Esophagus mucosa (tissue), 1 donor: ENCODE measurements at regions not wholly inside any gene's neighbourhood (a gene's known extent, or its start where the extent isn't known, plus 50 kb on each side); places are given as distances from the start of the nearest gene placed in this dataset.

Experiments used
- ATAC-seq: fragments of 200-7000 bp; cut with Tn5 transposase; one replicate; pipeline ENCODE4 v1.9.1; 2020
- donor health status: DM: yes; HTN: yes; CAD: no.

DNA sequence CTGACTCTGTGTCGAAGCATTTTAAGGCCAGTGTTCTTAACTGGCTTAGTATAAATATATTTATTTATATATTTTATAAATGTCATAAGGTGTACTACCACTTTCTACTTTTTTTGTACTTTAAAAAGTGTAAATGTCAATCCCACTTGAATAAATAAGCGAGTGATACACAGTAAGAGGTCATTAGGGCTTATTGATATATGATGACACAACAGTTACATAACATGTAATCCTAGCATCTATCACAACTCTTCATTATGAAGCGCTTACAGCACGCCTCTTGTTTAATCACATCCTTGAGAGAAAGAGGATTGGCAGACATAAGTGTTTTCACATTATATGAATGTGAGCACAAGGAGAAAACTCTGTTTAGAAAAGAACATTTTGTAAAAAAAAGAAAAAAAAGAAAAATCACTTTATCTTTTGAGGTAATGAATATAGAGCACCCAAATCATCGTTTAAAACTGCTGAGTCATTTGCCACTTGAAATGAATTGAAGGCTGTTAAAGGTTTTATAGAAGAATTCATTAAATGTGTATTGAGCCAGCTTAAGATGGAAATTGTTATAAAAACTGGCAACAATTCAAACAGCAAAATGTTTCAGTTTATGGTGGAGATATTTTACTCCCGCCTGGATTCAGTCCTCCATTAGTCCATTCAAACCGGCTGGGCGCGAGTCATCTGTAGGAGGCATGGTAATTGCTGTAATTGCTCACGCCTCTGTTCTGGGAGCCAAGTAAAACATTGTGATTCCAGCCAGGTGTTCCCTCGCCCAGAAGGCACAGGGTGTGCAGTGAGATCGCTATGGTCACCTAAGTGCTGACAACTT lies 627.3 kb upstream of the KIRREL3 start:
- ATAC-seq: no peak

GRCh38 chr11:127627204-127627603 lies 626.6 kb upstream of the KIRREL3 start:
- ATAC-seq: no peak

DNA sequence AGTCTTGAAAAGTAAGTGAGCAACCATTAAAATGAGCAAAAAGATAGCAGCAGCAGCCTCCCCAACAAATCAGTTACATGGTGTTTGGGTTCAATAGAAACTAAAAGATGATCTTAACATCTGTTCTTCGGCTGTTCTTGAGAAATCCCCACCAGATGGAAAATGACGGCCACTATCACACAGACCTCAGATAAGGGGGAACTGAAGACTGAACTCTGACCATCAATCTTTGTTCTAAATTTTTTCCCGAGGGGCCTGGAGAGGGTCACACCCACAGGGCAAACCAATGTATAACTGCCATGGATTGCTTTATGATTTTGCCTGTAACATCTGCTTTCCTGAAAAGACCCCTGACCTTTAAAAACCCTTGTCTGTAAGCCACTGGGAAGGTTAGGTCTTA lies 624.8 kb upstream of the KIRREL3 start:
- ATAC-seq: no peak

GRCh38 chr11:127624306-127624856 lies 623.8 kb upstream of the KIRREL3 start:
- no peak for ATAC-seq

DNA sequence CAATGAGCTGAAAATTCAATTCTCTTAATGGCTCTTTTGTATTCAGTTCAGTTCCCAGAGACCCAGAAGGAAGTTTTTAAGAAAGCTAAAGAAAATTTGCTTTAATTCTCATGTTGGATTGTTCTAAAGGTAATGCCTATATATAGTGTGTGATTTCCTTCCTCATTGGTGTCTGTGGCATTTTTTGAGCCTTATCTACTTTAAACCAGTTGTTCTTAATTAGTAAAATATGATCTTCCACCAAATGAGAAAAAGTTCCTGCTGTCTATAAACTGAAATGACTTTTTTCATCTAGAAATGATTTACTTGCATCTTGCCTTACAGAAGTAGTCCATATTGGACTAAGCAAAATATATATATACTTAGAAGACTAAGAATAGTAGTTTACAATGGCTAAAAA lies 622.1 kb upstream of the KIRREL3 start:
- ATAC-seq: no peak

- no peak for ATAC-seq
These were observed 620.1 kb upstream of the KIRREL3 start for GRCh38 chr11:127620671-127621070.

- no peak for ATAC-seq
These were observed 619.4 kb upstream of the KIRREL3 start for GRCh38 chr11:127619946-127620345.

- ATAC-seq: no peak
These were observed 618.2 kb upstream of the KIRREL3 start for GRCh38 chr11:127618721-127619120.

- ATAC-seq: no peak
These were observed 615.6 kb upstream of the KIRREL3 start for GRCh38 chr11:127616158-127616557.

- no peak for ATAC-seq
These were observed 612.0 kb upstream of the KIRREL3 start for GRCh38 chr11:127612607-127613006.

DNA sequence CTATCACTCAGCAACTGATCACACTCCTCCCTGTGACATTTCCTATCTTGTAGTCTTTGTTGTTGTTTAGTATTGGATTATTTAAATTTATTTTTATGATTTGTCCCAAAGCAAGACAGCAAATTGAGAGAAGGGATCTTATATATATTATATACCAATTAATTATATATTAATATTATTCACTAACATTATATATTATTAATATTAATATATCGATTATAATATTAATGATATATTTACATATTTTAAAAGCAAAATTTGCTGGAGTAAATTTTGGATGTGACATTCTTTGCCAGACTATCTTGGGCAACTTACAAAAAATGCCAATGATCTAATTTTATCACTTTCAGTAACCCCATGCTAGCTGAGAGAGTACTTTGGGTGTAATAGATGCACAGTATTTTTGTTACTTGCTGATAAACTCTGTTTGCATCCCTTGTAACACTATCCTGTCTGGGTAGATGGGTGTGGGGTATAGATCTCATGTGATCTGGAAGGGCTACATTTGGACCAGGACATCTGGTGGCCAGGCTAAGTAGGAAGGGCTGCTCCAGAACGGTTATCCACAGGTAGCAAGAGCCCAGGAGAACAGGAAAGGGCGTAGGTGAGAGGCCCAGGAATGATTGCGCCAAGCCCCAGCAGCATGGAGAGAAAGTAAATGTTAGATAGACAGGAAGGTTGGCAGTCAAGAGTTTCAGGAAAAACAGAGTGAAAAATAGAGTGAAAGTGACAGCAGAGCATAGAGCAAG lies 608.6 kb upstream of the KIRREL3 start:
- ATAC-seq: no peak

DNA sequence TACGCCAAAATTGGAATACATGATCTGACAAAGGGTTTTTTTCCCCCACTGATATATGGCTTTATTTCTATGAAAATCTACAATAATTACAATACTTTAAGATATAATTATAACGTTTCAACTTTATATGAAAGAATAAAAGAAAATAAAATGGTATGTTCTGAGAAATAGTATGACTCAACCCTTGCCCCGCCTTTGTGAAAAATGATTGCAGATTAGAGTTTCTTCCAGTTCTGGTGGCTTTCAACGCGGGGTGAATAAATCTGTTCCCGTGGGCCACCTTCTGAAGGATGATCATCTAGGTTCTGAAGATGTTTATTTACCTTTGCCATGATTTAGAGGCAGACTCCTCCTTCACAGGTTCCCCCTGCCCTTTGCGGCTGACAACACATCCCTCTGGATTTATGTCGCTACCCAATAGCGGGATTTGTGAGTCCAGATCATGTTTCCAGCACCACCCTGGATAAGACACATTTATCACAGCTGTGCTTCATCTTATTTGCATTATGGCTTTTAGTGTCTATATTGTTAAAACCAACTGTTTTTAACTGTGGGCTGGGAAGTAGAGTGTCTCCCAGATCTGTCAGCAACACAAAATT lies 607.0 kb upstream of the KIRREL3 start:
- no peak for ATAC-seq

- no peak for ATAC-seq
These were observed 601.0 kb upstream of the KIRREL3 start for GRCh38 chr11:127601578-127601977.

DNA sequence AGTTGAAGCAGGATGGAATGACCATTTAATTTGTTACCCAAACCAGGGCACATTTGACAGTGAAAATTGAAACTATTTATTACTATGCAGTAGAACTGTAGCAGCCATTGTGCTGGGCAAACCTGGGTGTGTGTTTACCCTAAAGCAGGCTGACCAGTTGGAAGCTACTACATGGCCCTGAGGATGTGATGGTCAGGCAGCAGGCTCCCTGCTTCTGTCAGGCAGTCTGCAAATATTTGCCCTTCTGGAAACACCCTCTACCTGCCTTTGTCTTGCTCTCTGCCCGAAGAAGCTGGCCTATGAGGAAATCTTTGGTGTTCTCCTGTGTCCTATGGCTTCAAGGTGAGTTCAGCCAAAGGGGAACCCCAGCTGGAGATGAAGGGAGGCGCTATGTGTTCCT lies 600.1 kb upstream of the KIRREL3 start:
- ATAC-seq: no peak

GRCh38 chr11:127598476-127598875 lies 597.9 kb upstream of the KIRREL3 start:
- no peak for ATAC-seq

- ATAC-seq: no peak
These were observed 595.9 kb upstream of the KIRREL3 start for GRCh38 chr11:127596433-127596832.

DNA sequence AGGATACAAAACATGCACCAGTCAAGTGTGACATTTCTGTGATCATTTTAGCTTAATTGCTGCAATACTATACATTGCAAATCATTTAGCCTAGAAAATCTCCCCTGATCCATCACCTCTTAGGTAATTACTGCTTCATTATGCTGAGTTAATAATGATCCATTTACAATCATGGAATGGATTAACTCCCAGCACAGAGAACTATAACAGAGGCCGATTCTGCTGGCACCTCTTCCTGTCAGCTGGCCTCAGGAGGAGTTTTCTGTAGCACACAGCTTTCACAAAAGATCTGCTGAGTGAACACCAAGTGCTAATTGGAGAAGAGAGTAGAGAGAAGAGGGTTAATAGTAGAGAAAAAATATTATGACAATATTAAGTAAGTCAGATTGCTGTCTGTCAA lies 591.8 kb upstream of the KIRREL3 start:
- ATAC-seq: no peak

GRCh38 chr11:127590314-127590713 lies 589.7 kb upstream of the KIRREL3 start:
- ATAC-seq: no peak

GRCh38 chr11:127588431-127588830 lies 587.9 kb upstream of the KIRREL3 start:
- no peak for ATAC-seq

DNA sequence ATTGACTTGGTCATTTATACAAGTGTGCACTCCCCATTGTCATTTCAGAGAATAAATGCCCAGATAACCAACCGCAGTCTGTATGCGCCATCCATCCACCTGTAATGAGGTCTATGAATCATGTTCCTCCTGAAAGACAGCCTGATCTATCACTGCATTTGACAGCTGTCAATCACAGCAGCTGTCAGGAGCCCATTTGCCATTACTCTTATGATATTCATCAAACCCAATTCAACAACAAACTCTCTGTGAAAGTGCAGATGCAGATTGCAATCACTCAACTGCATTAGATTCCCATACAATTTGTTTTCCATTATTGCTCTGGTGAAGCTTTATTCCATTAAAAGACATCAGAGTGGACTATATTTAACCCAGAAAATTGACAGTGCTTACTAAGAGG lies 586.9 kb upstream of the KIRREL3 start:
- no peak for ATAC-seq

- no peak for ATAC-seq
These were observed 575.6 kb upstream of the KIRREL3 start for GRCh38 chr11:127576210-127576609.

DNA sequence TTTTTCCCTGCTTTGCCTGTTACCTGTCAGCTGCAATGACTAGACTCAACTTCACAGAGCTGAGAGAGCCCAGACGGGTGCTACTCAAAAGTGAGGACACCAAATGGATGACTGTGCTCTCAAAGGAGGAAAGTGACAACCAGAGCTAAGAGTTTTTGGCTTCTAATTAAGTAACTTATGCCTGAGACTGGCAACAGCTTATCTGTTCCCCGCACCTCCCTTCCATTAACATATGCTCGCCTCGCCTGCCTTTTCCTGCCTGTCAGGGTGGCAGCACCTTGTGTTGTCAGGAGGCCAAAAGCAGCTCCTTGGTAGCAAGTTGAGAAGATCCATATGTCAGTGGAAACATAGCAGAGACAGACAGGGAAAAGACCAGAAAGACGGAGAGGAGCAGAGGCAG lies 573.9 kb upstream of the KIRREL3 start:
- ATAC-seq: no peak

DNA sequence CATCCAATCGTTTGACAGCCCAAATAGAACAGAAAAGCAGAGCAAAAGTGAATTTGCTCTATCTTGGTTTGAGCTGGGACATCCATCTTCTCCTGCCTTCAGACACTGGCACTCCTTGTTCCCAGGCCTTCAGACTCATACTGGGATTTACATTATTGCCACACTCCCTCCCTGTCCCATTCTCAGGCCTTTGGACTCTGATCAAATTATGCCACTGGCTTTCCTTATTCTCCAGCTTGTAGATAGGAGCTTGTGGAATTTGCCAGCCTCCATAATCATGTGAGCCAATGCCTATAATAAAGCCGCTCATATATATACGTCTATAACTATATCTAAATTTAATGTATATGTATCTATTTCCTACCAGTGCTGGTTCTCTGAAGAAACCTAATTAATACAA lies 568.3 kb upstream of the KIRREL3 start:
- no peak for ATAC-seq
